Hepatocyte (in vitro differentiated cells): ENCODE measurements at regions not wholly inside any gene's neighbourhood (a gene's known extent, or its start where the extent isn't known, plus 50 kb on each side); places are given as distances from the start of the nearest gene placed in this dataset.

ENCODE experiments used
- DNase-seq: peaks from one replicate; pipeline ENCODE4 v3.0.0-alpha.2; 2016; ENCODE audit warnings: low spot score
- H2AFZ ChIP-seq: fragments of 200-600 bp; sonication (generic); 2 replicates; pipeline ENCODE4 v1.6.0; 2016; ENCODE audit warnings: antibody characterized with exemption, mild to moderate bottlenecking
- H3K27ac ChIP-seq: fragments of 200-600 bp; sonication (generic); 2 replicates; pipeline ENCODE4 v1.5.1; 2016; ENCODE audit warnings: mild to moderate bottlenecking
- H3K27me3 ChIP-seq: fragments of 200-600 bp; sonication (generic); 2 replicates; pipeline ENCODE4 v1.6.1; 2016
- H3K36me3 ChIP-seq: fragments of 200-600 bp; sonication (generic); replicated peaks from 2 replicates; pipeline ENCODE4 v1.5.1; 2016; ENCODE audit warnings: low read depth; ENCODE audit not compliant: insufficient read depth
- H3K4me1 ChIP-seq: fragments of 200-600 bp; sonication (generic); 2 replicates; pipeline ENCODE4 v1.5.1; 2016; ENCODE audit warnings: mild to moderate bottlenecking, moderate library complexity; ENCODE audit not compliant: insufficient read depth
- H3K4me2 ChIP-seq: fragments of 200-600 bp; sonication (generic); 2 replicates; pipeline ENCODE4 v1.6.0; 2016
- H3K4me3 ChIP-seq: fragments of 200-600 bp; sonication (generic); 2 replicates; pipeline ENCODE4 v1.5.1; 2016; ENCODE audit warnings: mild to moderate bottlenecking
- H3K79me2 ChIP-seq: fragments of 200-600 bp; sonication (generic); 2 replicates; pipeline ENCODE4 v1.6.0; 2017; ENCODE audit warnings: mild to moderate bottlenecking
- H3K9me2 ChIP-seq: fragments of 200-600 bp; sonication (generic); replicated peaks from 2 replicates; pipeline ENCODE4 v1.6.0; 2017; ENCODE audit warnings: mild to moderate bottlenecking; ENCODE audit not compliant: insufficient read depth
- H3K9me3 ChIP-seq: fragments of 200-600 bp; sonication (generic); 2 replicates; pipeline ENCODE4 v1.5.1; 2016; ENCODE audit warnings: low read depth, mild to moderate bottlenecking
- H4K20me1 ChIP-seq: fragments of 200-600 bp; sonication (generic); 2 replicates; pipeline ENCODE4 v1.6.0; 2016; ENCODE audit warnings: mild to moderate bottlenecking; ENCODE audit not compliant: insufficient read depth, poor library complexity, severe bottlenecking
- CTCF ChIP-seq: fragments of 200-600 bp; sonication (generic); IDR thresholded peaks from 2 replicates; pipeline ENCODE4 v1.5.1; 2016; ENCODE audit warnings: antibody characterized with exemption, mild to moderate bottlenecking; ENCODE audit not compliant: poor library complexity
- EZH2 ChIP-seq: fragments of 200-600 bp; sonication (generic); IDR thresholded peaks from 2 replicates; pipeline ENCODE4 v1.6.1; 2016; ENCODE audit warnings: antibody characterized with exemption, mild to moderate bottlenecking, borderline replicate concordance
- EZH2phosphoT487 ChIP-seq: fragments of 200-600 bp; sonication (generic); IDR thresholded peaks from one replicate; pipeline ENCODE4 v1.6.1; 2018; ENCODE audit warnings: antibody characterized with exemption, mild to moderate bottlenecking, low read depth, moderate library complexity; ENCODE audit not compliant: unreplicated experiment, severe bottlenecking
- WGBS: methylation state at CpG from one replicate; pipeline ENCODE4 v1.1.6; 2016; ENCODE audit warnings: low lambda C conversion rate; ENCODE audit errors: missing lambda C conversion rate; 5-methylcytosine and 5-hydroxymethylcytosine counted together

- no peaks in the 10 kb centered on the region for H3K36me3 ChIP-seq
- no peaks in the 10 kb centered on the region for H3K9me2 ChIP-seq
- H3K4me3 ChIP-seq, result no peak overlapping the region
- peaks cover 5% of the 10 kb centered on the region for H3K9me3 ChIP-seq
- DNase-seq, result no peak
- H3K27ac ChIP-seq, result no peak overlapping the region
- H3K4me1 ChIP-seq, result no peaks in the 10 kb centered on the region
- no peak overlapping the region for H2AFZ ChIP-seq
- 89% methylated on average over 15 of the region's 15 CpGs for WGBS
- H4K20me1 ChIP-seq, result no peaks in the 10 kb centered on the region
- no peak for TF ChIP-seq CTCF
- no peak for TF ChIP-seq EZH2
- TF ChIP-seq EZH2phosphoT487, result no peak
- H3K27me3 ChIP-seq, result no peaks in the 10 kb centered on the region
- no peaks in the 10 kb centered on the region for H3K79me2 ChIP-seq
- H3K4me2 ChIP-seq, result no peak overlapping the region
These were observed 72.7 kb downstream of the IER5 start for GRCh38 chr1:181160998-181161870.

GRCh38 chr1:181163662-181164061, 75.2 kb downstream of the IER5 start:
- Histone ChIP-seq H3K27me3 (no peaks in the 10 kb centered on the region), H3K4me1 (no peaks in the 10 kb centered on the region), H3K4me2 (no peak overlapping the region), H3K27ac (no peak overlapping the region), H4K20me1 (no peaks in the 10 kb centered on the region), H3K9me2 (no peaks in the 10 kb centered on the region), H3K79me2 (no peaks in the 10 kb centered on the region), H3K4me3 (no peak overlapping the region), H3K9me3 (peaks cover 5% of the 10 kb centered on the region), H2AFZ (no peak overlapping the region), H3K36me3 (no peaks in the 10 kb centered on the region)
- DNase-seq, result no peak
- TF ChIP-seq CTCF (no peak), EZH2 (no peak), EZH2phosphoT487 (no peak)

- no peak overlapping the region for H2AFZ ChIP-seq
- no peak overlapping the region for H3K27ac ChIP-seq
- 45% methylated on average over 14 of the region's 14 CpGs for WGBS
These were observed 78.1 kb downstream of the IER5 start for GRCh38 chr1:181166377-181167196.

More at GRCh38 chr1:181166377-181167196, 78.1 kb downstream of the IER5 start:
- Histone ChIP-seq H3K4me3 (no peak overlapping the region), H3K27me3 (no peaks in the 10 kb centered on the region), H3K9me2 (no peaks in the 10 kb centered on the region), H3K36me3 (no peaks in the 10 kb centered on the region), H3K4me2 (peak overlapping the region; percentile 56), H4K20me1 (no peaks in the 10 kb centered on the region), H3K9me3 (peaks cover 5% of the 10 kb centered on the region), H3K4me1 (no peaks in the 10 kb centered on the region), H3K79me2 (no peaks in the 10 kb centered on the region)
- DNase-seq, result peak; percentile 86
- no peak for TF ChIP-seq EZH2
- TF ChIP-seq CTCF, result peak; percentile 88
